Upper lobe of right lung (tissue), 1 donor: ENCODE measurements at regions not wholly inside any gene's neighbourhood (a gene's known extent, or its start where the extent isn't known, plus 50 kb on each side); places are given as distances from the start of the nearest gene placed in this dataset.

Experiments
- ATAC-seq: fragments of 200-7000 bp; cut with Tn5 transposase; one replicate; pipeline ENCODE4 v1.9.1; 2020; ENCODE audit warnings: mild to moderate bottlenecking, moderate library complexity
- DNase-seq: peaks from one replicate; pipeline ENCODE4 v3.0.0-alpha.2; 2020
- H3K27ac ChIP-seq: fragments of 200-600 bp; one replicate; pipeline ENCODE4 v1.8.0; 2022
- H3K27me3 ChIP-seq: fragments of 200-600 bp; one replicate; pipeline ENCODE4 v1.8.0; 2022; ENCODE audit warnings: mild to moderate bottlenecking
- H3K36me3 ChIP-seq: fragments of 200-600 bp; one replicate; pipeline ENCODE4 v1.8.0; 2022
- H3K4me1 ChIP-seq: fragments of 200-600 bp; one replicate; pipeline ENCODE4 v1.8.0; 2022
- H3K4me3 ChIP-seq: fragments of 200-600 bp; one replicate; pipeline ENCODE4 v1.8.0; 2022; ENCODE audit warnings: mild to moderate bottlenecking
- H3K9me3 ChIP-seq: fragments of 200-600 bp; one replicate; pipeline ENCODE4 v1.8.0; 2022
- CTCF ChIP-seq: fragments of 200-600 bp; IDR thresholded peaks from one replicate; pipeline ENCODE4 v1.8.0; 2022; ENCODE audit warnings: antibody characterized with exemption
- intact Hi-C: fragments of 100-400 bp; cut with DNase I; formaldehyde crosslinking; loops from one replicate; pipeline ENCODE4 v1.11.0; 2022
- donor health status: DM: no; HTN: yes; CAD: no; lungs with severe emphysema.

- H3K9me3 ChIP-seq, result no peaks in the 10 kb centered on the region
- intact Hi-C loops, result no loop called here
- DNase-seq (no peak), ATAC-seq (no peak)
- H3K4me3 ChIP-seq, result no peak overlapping the region
- H3K36me3 ChIP-seq, result no peaks in the 10 kb centered on the region
- peaks cover 24% of the 10 kb centered on the region for H3K4me1 ChIP-seq
- no peak for TF ChIP-seq CTCF
- H3K27me3 ChIP-seq, result no peaks in the 10 kb centered on the region
- H3K27ac ChIP-seq, result no peak overlapping the region
Observed at GRCh38 chr3:178087376-178087775, 448.9 kb upstream of the KCNMB2 start.

GRCh38 chr3:178088963-178089362 is 447.3 kb upstream of the KCNMB2 start:
- intact Hi-C loops, result no loop called here
- no peak for TF ChIP-seq CTCF
- Histone ChIP-seq H3K4me1 (peaks cover 21% of the 10 kb centered on the region), H3K4me3 (no peak overlapping the region), H3K27me3 (no peaks in the 10 kb centered on the region), H3K27ac (no peak overlapping the region), H3K36me3 (no peaks in the 10 kb centered on the region), H3K9me3 (no peaks in the 10 kb centered on the region)
- DNase-seq (no peak), ATAC-seq (no peak)

- intact Hi-C loops, result no loop called here
- TF ChIP-seq CTCF, result no peak
- ATAC-seq, result no peak
- no peak overlapping the region for H3K4me3 ChIP-seq
- H3K27me3 ChIP-seq, result no peaks in the 10 kb centered on the region
- no peak overlapping the region for H3K27ac ChIP-seq
- peaks cover 5% of the 10 kb centered on the region for H3K4me1 ChIP-seq
- no peaks in the 10 kb centered on the region for H3K9me3 ChIP-seq
- no peaks in the 10 kb centered on the region for H3K36me3 ChIP-seq
- no peak for DNase-seq
Observed at GRCh38 chr3:178090899-178091298, 445.3 kb upstream of the KCNMB2 start.

- Histone ChIP-seq H3K27ac (no peak overlapping the region), H3K4me1 (no peaks in the 10 kb centered on the region), H3K27me3 (no peaks in the 10 kb centered on the region), H3K36me3 (no peaks in the 10 kb centered on the region), H3K9me3 (no peaks in the 10 kb centered on the region), H3K4me3 (no peak overlapping the region)
- intact Hi-C loops, result no loop called here
- DNase-seq (no peak), ATAC-seq (no peak)
- no peak for TF ChIP-seq CTCF
Observed at GRCh38 chr3:178095522-178095921, 440.7 kb upstream of the KCNMB2 start.

GRCh38 chr3:178096955-178097354 is 439.3 kb upstream of the KCNMB2 start:
- H3K36me3 ChIP-seq, result no peaks in the 10 kb centered on the region
- DNase-seq (no peak), ATAC-seq (no peak)
- H3K27me3 ChIP-seq, result no peaks in the 10 kb centered on the region
- no peak overlapping the region for H3K27ac ChIP-seq
- no peaks in the 10 kb centered on the region for H3K9me3 ChIP-seq
- no peak for TF ChIP-seq CTCF
- no peak overlapping the region for H3K4me3 ChIP-seq
- intact Hi-C loops, result no loop called here
- no peaks in the 10 kb centered on the region for H3K4me1 ChIP-seq

- TF ChIP-seq CTCF, result no peak
- ATAC-seq, result peak; percentile 67
- no peak overlapping the region for H3K4me3 ChIP-seq
- no peak for DNase-seq
- intact Hi-C loops, result no loop called here
- no peak overlapping the region for H3K27ac ChIP-seq
- no peaks in the 10 kb centered on the region for H3K4me1 ChIP-seq
- H3K27me3 ChIP-seq, result no peaks in the 10 kb centered on the region
- H3K9me3 ChIP-seq, result no peaks in the 10 kb centered on the region
- H3K36me3 ChIP-seq, result no peaks in the 10 kb centered on the region
Observed at GRCh38 chr3:178097576-178097975, 438.7 kb upstream of the KCNMB2 start.
